SU-DHL-6 (cell line): ENCODE measurements at regions not wholly inside any gene's neighbourhood (a gene's known extent, or its start where the extent isn't known, plus 50 kb on each side); places are given as distances from the start of the nearest gene placed in this dataset.
"Not testable (repeated sequence)": the region's sequence is repeated elsewhere in the genome, so short reads cannot be mapped to it uniquely, and the experiment has no call there.

Experiments
- EZH2phosphoT487 ChIP-seq: fragments of 200-600 bp; sonication (generic), shearing (Covaris generic); conservative IDR thresholded peaks from 2 replicates; pipeline ENCODE4 v1.6.1; 2018; ENCODE audit warnings: mild to moderate bottlenecking, antibody characterized with exemption, low read length, moderate library complexity, mixed read lengths
- TF ChIP-seq, protein P1 (sequence below): fragments of 200-600 bp; sonication (generic); IDR thresholded peaks from one replicate; pipeline ENCODE4 v1.5.1; 2017; ENCODE audit warnings: antibody characterized with exemption, mild to moderate bottlenecking, low read length, moderate library complexity; ENCODE audit not compliant: insufficient read depth, poor library complexity, severe bottlenecking

DNA sequence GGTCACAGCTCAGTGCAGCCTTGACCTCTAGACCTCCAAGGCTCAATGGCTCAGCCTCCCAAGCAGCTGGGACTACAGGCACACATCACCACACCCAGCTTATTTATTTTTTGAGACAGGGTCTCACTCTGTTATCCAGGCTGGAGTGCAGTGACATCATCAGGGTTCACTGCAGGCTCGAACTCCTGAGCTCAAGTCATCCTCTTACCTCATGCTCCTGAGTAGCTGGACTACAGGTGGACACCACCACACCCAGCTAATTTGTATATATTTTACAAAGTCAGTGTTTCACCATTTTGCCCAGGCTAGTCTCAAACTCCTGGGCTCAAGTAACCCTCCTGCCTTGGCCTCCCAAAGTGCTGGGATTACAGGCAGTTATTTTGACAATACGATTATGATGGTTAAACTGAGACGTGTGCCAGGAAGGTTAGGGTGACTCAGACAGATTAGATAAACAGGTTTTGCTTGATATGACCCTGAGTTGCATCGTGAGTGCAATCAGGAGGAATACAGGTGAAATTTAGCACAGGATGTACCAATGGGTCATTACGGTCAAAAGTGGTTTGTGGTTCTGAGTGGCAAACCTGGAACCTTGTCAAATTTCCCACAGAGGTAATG is 116.9 kb downstream of the PPIAL4G start:
- TF ChIP-seq, protein P1, sequence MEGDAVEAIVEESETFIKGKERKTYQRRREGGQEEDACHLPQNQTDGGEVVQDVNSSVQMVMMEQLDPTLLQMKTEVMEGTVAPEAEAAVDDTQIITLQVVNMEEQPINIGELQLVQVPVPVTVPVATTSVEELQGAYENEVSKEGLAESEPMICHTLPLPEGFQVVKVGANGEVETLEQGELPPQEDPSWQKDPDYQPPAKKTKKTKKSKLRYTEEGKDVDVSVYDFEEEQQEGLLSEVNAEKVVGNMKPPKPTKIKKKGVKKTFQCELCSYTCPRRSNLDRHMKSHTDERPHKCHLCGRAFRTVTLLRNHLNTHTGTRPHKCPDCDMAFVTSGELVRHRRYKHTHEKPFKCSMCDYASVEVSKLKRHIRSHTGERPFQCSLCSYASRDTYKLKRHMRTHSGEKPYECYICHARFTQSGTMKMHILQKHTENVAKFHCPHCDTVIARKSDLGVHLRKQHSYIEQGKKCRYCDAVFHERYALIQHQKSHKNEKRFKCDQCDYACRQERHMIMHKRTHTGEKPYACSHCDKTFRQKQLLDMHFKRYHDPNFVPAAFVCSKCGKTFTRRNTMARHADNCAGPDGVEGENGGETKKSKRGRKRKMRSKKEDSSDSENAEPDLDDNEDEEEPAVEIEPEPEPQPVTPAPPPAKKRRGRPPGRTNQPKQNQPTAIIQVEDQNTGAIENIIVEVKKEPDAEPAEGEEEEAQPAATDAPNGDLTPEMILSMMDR: not testable (repeated sequence)
- TF ChIP-seq EZH2phosphoT487: not testable (repeated sequence)
